Small intestine (tissue), 7 donors: ENCODE measurements at regions not wholly inside any gene's neighbourhood (a gene's known extent, or its start where the extent isn't known, plus 50 kb on each side); places are given as distances from the start of the nearest gene placed in this dataset.
A peak's percentile ranks its signal among the peaks of the same experiment; 100 is the strongest.

Experiments used
- DNase-seq, 2 donors: peaks; one replicate each; pipeline versions ENCODE4 v3.0.0 to v3.0.0-alpha.2; 2013
- FAIRE-seq: peaks from 2 replicates; lab custom pipeline; 2012; peaks lifted over from hg19 to GRCh38; lab: Jason Lieb, UNC
- H3K27ac ChIP-seq, 3 donors: one replicate each; pipeline ENCODE4 v1.5.1; 2013; ENCODE audit warnings: low read length in 2 of 3, mild to moderate bottlenecking in 2 of 3, control low read depth in 1 of 3, inconsistent platforms in 1 of 3, low read depth in 1 of 3, moderate library complexity in 1 of 3
- H3K27me3 ChIP-seq, 3 donors: one replicate each; pipeline ENCODE4 v1.6.1; 2013; ENCODE audit warnings: low read length in 3 of 3, inconsistent platforms in 1 of 3; ENCODE audit not compliant: control insufficient read depth in 3 of 3, insufficient read depth in 3 of 3
- H3K36me3 ChIP-seq, 3 donors: one replicate each; pipeline ENCODE4 v1.6.1; 2013; ENCODE audit warnings: low read length in 3 of 3, inconsistent platforms in 1 of 3, low read depth in 1 of 3, mild to moderate bottlenecking in 1 of 3, moderate library complexity in 1 of 3; ENCODE audit not compliant: control insufficient read depth in 3 of 3, insufficient read depth in 2 of 3
- H3K4me1 ChIP-seq, 3 donors: one replicate each; pipeline ENCODE4 v1.6.1; 2013; ENCODE audit warnings: low read length in 2 of 3, inconsistent platforms in 1 of 3, low read depth in 1 of 3, mild to moderate bottlenecking in 1 of 3, moderate library complexity in 1 of 3; ENCODE audit not compliant: control insufficient read depth in 3 of 3, insufficient read depth in 2 of 3
- H3K4me3 ChIP-seq, 3 donors: one replicate each; pipeline ENCODE4 v1.5.1; 2013; ENCODE audit warnings: low read length in 3 of 3, control low read depth in 1 of 3, inconsistent platforms in 1 of 3, low read depth in 1 of 3, mild to moderate bottlenecking in 1 of 3, moderate library complexity in 1 of 3
- H3K9me3 ChIP-seq, 2 donors: one replicate each; pipeline ENCODE4 v1.6.1; 2013; ENCODE audit warnings: low read depth in 1 of 2, low read length in 1 of 2; ENCODE audit not compliant: control insufficient read depth in 2 of 2, insufficient read depth in 1 of 2
- WGBS, 3 donors: extraction: QIAGEN DNeasy Blood & Tissue Kit; methylation state at CpG; one replicate each; pipeline ENCODE4 v1.1.7; 2013; 5-methylcytosine and 5-hydroxymethylcytosine counted together
- donor health status: healthy with polysubstance abuse.
- donor health status: control.
- donor health status: control.
- donor health status: Bipolar disorder and iron deficiency.
- donor health status: healthy.

GRCh38 chr2:53475321-53475720, 292.3 kb upstream of the CHAC2 start:
- no peak for FAIRE-seq
- no peaks in the 10 kb centered on the region for H3K27me3 ChIP-seq
- no peaks in the 10 kb centered on the region for H3K4me1 ChIP-seq
- DNase-seq, result no peak
- H3K9me3 ChIP-seq, result no peaks in the 10 kb centered on the region
- no peaks in the 10 kb centered on the region for H3K36me3 ChIP-seq
- no peak overlapping the region for H3K27ac ChIP-seq
- H3K4me3 ChIP-seq, result no peak overlapping the region
- WGBS, 3 donors, result 80 to 92% (median 87%) methylated on average over 2 of the region's 2 CpGs

- Histone ChIP-seq H3K9me3 (no peaks in the 10 kb centered on the region), H3K4me3 (no peak overlapping the region), H3K4me1 (no peaks in the 10 kb centered on the region), H3K27me3 (no peaks in the 10 kb centered on the region), H3K36me3 (no peaks in the 10 kb centered on the region), H3K27ac (no peak overlapping the region)
- DNase-seq, result no peak
- WGBS, 3 donors, result 75 to 81% (median 77%) methylated on average over 2 of the region's 2 CpGs
- FAIRE-seq, result no peak
Measured at GRCh38 chr2:53474914-53475313, 292.7 kb upstream of the CHAC2 start.

- H3K9me3 ChIP-seq, result no peaks in the 10 kb centered on the region
- H3K27me3 ChIP-seq, result no peaks in the 10 kb centered on the region
- no peak overlapping the region for H3K4me3 ChIP-seq
- no peaks in the 10 kb centered on the region for H3K4me1 ChIP-seq
- FAIRE-seq (no peak), DNase-seq (no peak)
- H3K36me3 ChIP-seq, result no peaks in the 10 kb centered on the region
- no peak overlapping the region for H3K27ac ChIP-seq
- 66 to 75% (median 68%) methylated on average over 3 of the region's 3 CpGs for WGBS, 3 donors
Measured at GRCh38 chr2:53473775-53474311, 293.8 kb upstream of the CHAC2 start.

GRCh38 chr2:53473236-53473635, 294.4 kb upstream of the CHAC2 start:
- Histone ChIP-seq H3K27me3 (no peaks in the 10 kb centered on the region), H3K4me3 (no peak overlapping the region), H3K4me1 (no peaks in the 10 kb centered on the region), H3K27ac (no peak overlapping the region), H3K36me3 (no peaks in the 10 kb centered on the region), H3K9me3 (no peaks in the 10 kb centered on the region)
- FAIRE-seq (no peak), DNase-seq (peak in 1 of 2 donors; percentile 1)
- WGBS, 3 donors, result 64 to 76% (median 71%) methylated on average over 4 of the region's 4 CpGs

- Histone ChIP-seq H3K4me3 (no peak overlapping the region), H3K27me3 (no peaks in the 10 kb centered on the region), H3K9me3 (no peaks in the 10 kb centered on the region), H3K27ac (no peak overlapping the region), H3K4me1 (no peaks in the 10 kb centered on the region), H3K36me3 (no peaks in the 10 kb centered on the region)
- FAIRE-seq (no peak), DNase-seq (no peak)
- 64 to 83% (median 69%) methylated on average over 4 of the region's 4 CpGs for WGBS, 3 donors
Measured at GRCh38 chr2:53467467-53468180, 300.0 kb upstream of the CHAC2 start.

- Histone ChIP-seq H3K27ac (no peak overlapping the region), H3K9me3 (no peaks in the 10 kb centered on the region), H3K27me3 (no peaks in the 10 kb centered on the region), H3K36me3 (no peaks in the 10 kb centered on the region), H3K4me1 (no peaks in the 10 kb centered on the region), H3K4me3 (no peak overlapping the region)
- FAIRE-seq (no peak), DNase-seq (no peak)
- WGBS, 3 donors, result 51 to 73% (median 72%) methylated on average over 3 of the region's 3 CpGs
Measured at GRCh38 chr2:53463806-53464726, 303.5 kb upstream of the CHAC2 start.

GRCh38 chr2:53460937-53461336, 306.7 kb upstream of the CHAC2 start:
- DNase-seq, result no peak

GRCh38 chr2:53460347-53460746, 307.3 kb upstream of the CHAC2 start:
- H3K36me3 ChIP-seq, result no peaks in the 10 kb centered on the region
- no peak overlapping the region for H3K4me3 ChIP-seq
- no peaks in the 10 kb centered on the region for H3K27me3 ChIP-seq
- 37 to 57% (median 49%) methylated on average over 1 of the region's 1 CpG for WGBS, 3 donors
- FAIRE-seq (no peak), DNase-seq (no peak)
- H3K9me3 ChIP-seq, result no peaks in the 10 kb centered on the region
- H3K27ac ChIP-seq, result no peak overlapping the region
- H3K4me1 ChIP-seq, result no peaks in the 10 kb centered on the region

More at GRCh38 chr2:53460937-53461336, 306.7 kb upstream of the CHAC2 start:
- no peaks in the 10 kb centered on the region for H3K27me3 ChIP-seq
- 78 to 92% (median 82%) methylated on average over 6 of the region's 6 CpGs for WGBS, 3 donors
- H3K9me3 ChIP-seq, result no peaks in the 10 kb centered on the region
- H3K4me3 ChIP-seq, result no peak overlapping the region
- no peaks in the 10 kb centered on the region for H3K4me1 ChIP-seq
- no peak overlapping the region for H3K27ac ChIP-seq
- no peaks in the 10 kb centered on the region for H3K36me3 ChIP-seq
- no peak for FAIRE-seq
